GM23338 (cell line): ENCODE measurements at regions not wholly inside any gene's neighbourhood (a gene's known extent, or its start where the extent isn't known, plus 50 kb on each side); places are given as distances from the start of the nearest gene placed in this dataset.
"Not testable (repeated sequence)": the region's sequence is repeated elsewhere in the genome, so short reads cannot be mapped to it uniquely, and the experiment has no call there.

Experiments
- ATAC-seq: fragments of 200-7000 bp; cut with Tn5 transposase; 3 replicates; pipeline ENCODE4 v1.9.1; 2020
- DNase-seq: peaks from one replicate; pipeline ENCODE4 v3.0.0-alpha.2; 2015; ENCODE audit warnings: low spot score
- H2AFZ ChIP-seq: fragments of 200-600 bp; sonication (generic); 2 replicates; pipeline ENCODE4 v1.8.0; 2016; ENCODE audit warnings: antibody characterized with exemption, mild to moderate bottlenecking, moderate library complexity
- H3F3A ChIP-seq: fragments of 200-600 bp; sonication (generic); replicated peaks from 2 replicates; pipeline ENCODE4 v1.8.0; 2017; ENCODE audit warnings: antibody characterized with exemption, mixed run types, low read depth
- H3K27ac ChIP-seq: fragments of 200-600 bp; sonication (generic); 2 replicates; pipeline ENCODE4 v1.6.1; 2016; ENCODE audit warnings: low read depth
- H3K27me3 ChIP-seq: fragments of 200-600 bp; sonication (generic); 2 replicates; pipeline ENCODE4 v1.8.0; 2016; ENCODE audit warnings: mild to moderate bottlenecking, mixed run types, moderate library complexity; ENCODE audit not compliant: insufficient read depth
- H3K36me3 ChIP-seq: fragments of 200-600 bp; sonication (generic); 2 replicates; pipeline ENCODE4 v1.8.0; 2016; ENCODE audit warnings: mild to moderate bottlenecking; ENCODE audit not compliant: insufficient read depth
- H3K4me1 ChIP-seq: fragments of 200-600 bp; sonication (generic); 2 replicates; pipeline ENCODE4 v1.8.0; 2016; ENCODE audit warnings: mild to moderate bottlenecking, moderate library complexity; ENCODE audit not compliant: insufficient read depth
- H3K4me2 ChIP-seq: fragments of 200-600 bp; sonication (generic); 2 replicates; pipeline ENCODE4 v1.7.1; 2017; ENCODE audit warnings: mixed run types
- H3K4me3 ChIP-seq: fragments of 200-600 bp; sonication (generic); 2 replicates; pipeline ENCODE4 v1.6.1; 2016; ENCODE audit warnings: mixed run types
- H3K79me2 ChIP-seq: fragments of 200-600 bp; sonication (generic); replicated peaks from 2 replicates; pipeline ENCODE4 v1.8.0; 2017; ENCODE audit warnings: mild to moderate bottlenecking; ENCODE audit not compliant: insufficient read depth
- H3K9me2 ChIP-seq: fragments of 200-600 bp; sonication (generic); 2 replicates; pipeline ENCODE4 v1.8.0; 2017; ENCODE audit not compliant: insufficient read depth
- H4K20me1 ChIP-seq: fragments of 200-600 bp; sonication (generic); replicated peaks from 2 replicates; pipeline ENCODE4 v1.8.0; 2017; ENCODE audit warnings: mild to moderate bottlenecking; ENCODE audit not compliant: insufficient read depth
- H3K27ac Mint-ChIP-seq: 2 replicates; pipeline ENCODE4 v1.8.0; 2020; ENCODE audit warnings: inconsistent platforms, mild to moderate bottlenecking, moderate library complexity, mixed read lengths
- H3K27me3 Mint-ChIP-seq: 3 replicates; pipeline ENCODE4 v1.8.0; 2022; ENCODE audit warnings: low read depth, mild to moderate bottlenecking, moderate library complexity, mixed read lengths, inconsistent platforms; ENCODE audit not compliant: insufficient read depth, poor library complexity
- H3K36me3 Mint-ChIP-seq: 3 replicates; pipeline ENCODE4 v1.8.0; 2021; ENCODE audit warnings: low read depth, mild to moderate bottlenecking, inconsistent platforms, moderate library complexity, mixed read lengths
- H3K4me1 Mint-ChIP-seq: 3 replicates; pipeline ENCODE4 v1.8.0; 2020; ENCODE audit warnings: mild to moderate bottlenecking, inconsistent platforms, mixed read lengths
- H3K4me3 Mint-ChIP-seq: 3 replicates; pipeline ENCODE4 v1.8.0; 2021; ENCODE audit warnings: moderate library complexity, mild to moderate bottlenecking, inconsistent platforms, mixed read lengths
- H3K9me3 Mint-ChIP-seq: 3 replicates; pipeline ENCODE4 v1.8.0; 2020; ENCODE audit warnings: moderate library complexity, mild to moderate bottlenecking, inconsistent platforms, mixed read lengths
- CTCF ChIP-seq, 2 experiments: fragments of 200-600 bp in 1 of 2; sonication (generic) in 1 of 2; conservative IDR thresholded peaks; 2 replicates each; pipeline versions ENCODE4 v1.5.1 to v1.6.1; 2016 to 2017; ENCODE audit warnings: antibody characterized with exemption in 2 of 2, low read depth in 2 of 2, mild to moderate bottlenecking in 2 of 2, moderate library complexity in 1 of 2
- ETS1 ChIP-seq: IDR thresholded peaks from 2 replicates; pipeline ENCODE4 v1.6.1; 2016; ENCODE audit warnings: antibody characterized with exemption
- EZH2phosphoT487 ChIP-seq: fragments of 200-600 bp; sonication (generic); IDR thresholded peaks from one replicate; pipeline ENCODE4 v1.8.1; 2018; ENCODE audit warnings: antibody characterized with exemption; ENCODE audit not compliant: unreplicated experiment
- ZNF114 ChIP-seq: fragments of 250-450 bp; sonication (Bioruptor Pico); IDR thresholded peaks from 2 replicates; pipeline ENCODE4 v1.5.0; 2020; ENCODE audit warnings: mild to moderate bottlenecking, moderate library complexity
- ZNF462 ChIP-seq: fragments of 250-450 bp; sonication (Bioruptor Pico); IDR thresholded peaks from 2 replicates; pipeline ENCODE4 v1.5.0; 2020; ENCODE audit warnings: mild to moderate bottlenecking, moderate library complexity

GRCh38 chr11:79609511-79609910 is 168.7 kb upstream of the TENM4 start (continued):
- no peak for TF ChIP-seq ZNF462 (CRISPR knock-in tag)
- TF ChIP-seq CTCF (conservative IDR thresholded peaks at IDR 0.05; ENCODE audit: low read depth in 2 of 2) = no peak
- no peak for TF ChIP-seq EZH2phosphoT487
- no peak for TF ChIP-seq ETS1
- no peak for TF ChIP-seq ZNF114 (CRISPR knock-in tag)

- not testable (repeated sequence) for H2AFZ ChIP-seq, H3K27ac Mint-ChIP-seq, H3K4me3 ChIP-seq, H3K9me3 Mint-ChIP-seq, H3K4me1 ChIP-seq, H3K4me3 Mint-ChIP-seq, H3F3A ChIP-seq, H3K36me3 Mint-ChIP-seq, H3K4me2 ChIP-seq, H3K27ac ChIP-seq, H3K79me2 ChIP-seq, DNase-seq, H3K9me2 ChIP-seq, H4K20me1 ChIP-seq, H3K27me3 ChIP-seq, H3K27me3 Mint-ChIP-seq, H3K4me1 Mint-ChIP-seq, H3K36me3 ChIP-seq, ATAC-seq
Measured at GRCh38 chr11:79606461-79606860, 165.6 kb upstream of the TENM4 start.
